ENCODE measurements at regions not wholly inside any gene's neighbourhood (a gene's known extent, or its start where the extent isn't known, plus 50 kb on each side); places are given as distances from the start of the nearest gene placed in this dataset.

DNA sequence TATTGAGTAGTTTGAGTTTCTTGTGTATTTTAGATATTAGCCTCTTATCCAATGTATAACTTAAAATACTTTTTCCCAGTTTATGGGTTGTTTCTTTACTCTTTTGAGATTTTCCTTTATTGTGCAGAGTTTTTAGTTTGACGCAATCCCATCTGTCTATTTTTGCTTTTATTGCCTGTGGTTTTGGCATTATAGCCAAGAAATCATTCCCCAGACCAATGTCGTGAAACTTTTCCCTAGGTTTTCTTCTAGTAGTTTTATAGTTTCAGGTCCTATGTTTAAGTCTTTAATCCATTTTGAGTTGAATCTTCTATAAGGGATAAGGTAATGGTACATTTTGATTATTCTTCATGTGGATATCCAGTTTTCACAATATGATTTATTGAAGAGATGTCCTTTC is 87.6 kb downstream of the LEPR start:
- Histone ChIP-seq H3K27ac (no peak overlapping the region), H3K9me3 (no peaks in the 10 kb centered on the region), H3K27me3 (no peaks in the 10 kb centered on the region), H3K4me1 (no peaks in the 10 kb centered on the region), H3K36me3 (no peaks in the 10 kb centered on the region), H3K4me3 (no peak overlapping the region)
- intact Hi-C loops (cut with DNase I) = no loop called here
- DNase-seq (no peak), ATAC-seq (no peak)
- TF ChIP-seq, protein P1, sequence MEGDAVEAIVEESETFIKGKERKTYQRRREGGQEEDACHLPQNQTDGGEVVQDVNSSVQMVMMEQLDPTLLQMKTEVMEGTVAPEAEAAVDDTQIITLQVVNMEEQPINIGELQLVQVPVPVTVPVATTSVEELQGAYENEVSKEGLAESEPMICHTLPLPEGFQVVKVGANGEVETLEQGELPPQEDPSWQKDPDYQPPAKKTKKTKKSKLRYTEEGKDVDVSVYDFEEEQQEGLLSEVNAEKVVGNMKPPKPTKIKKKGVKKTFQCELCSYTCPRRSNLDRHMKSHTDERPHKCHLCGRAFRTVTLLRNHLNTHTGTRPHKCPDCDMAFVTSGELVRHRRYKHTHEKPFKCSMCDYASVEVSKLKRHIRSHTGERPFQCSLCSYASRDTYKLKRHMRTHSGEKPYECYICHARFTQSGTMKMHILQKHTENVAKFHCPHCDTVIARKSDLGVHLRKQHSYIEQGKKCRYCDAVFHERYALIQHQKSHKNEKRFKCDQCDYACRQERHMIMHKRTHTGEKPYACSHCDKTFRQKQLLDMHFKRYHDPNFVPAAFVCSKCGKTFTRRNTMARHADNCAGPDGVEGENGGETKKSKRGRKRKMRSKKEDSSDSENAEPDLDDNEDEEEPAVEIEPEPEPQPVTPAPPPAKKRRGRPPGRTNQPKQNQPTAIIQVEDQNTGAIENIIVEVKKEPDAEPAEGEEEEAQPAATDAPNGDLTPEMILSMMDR (IDR thresholded peaks at IDR 0.05) = no peak

DNA sequence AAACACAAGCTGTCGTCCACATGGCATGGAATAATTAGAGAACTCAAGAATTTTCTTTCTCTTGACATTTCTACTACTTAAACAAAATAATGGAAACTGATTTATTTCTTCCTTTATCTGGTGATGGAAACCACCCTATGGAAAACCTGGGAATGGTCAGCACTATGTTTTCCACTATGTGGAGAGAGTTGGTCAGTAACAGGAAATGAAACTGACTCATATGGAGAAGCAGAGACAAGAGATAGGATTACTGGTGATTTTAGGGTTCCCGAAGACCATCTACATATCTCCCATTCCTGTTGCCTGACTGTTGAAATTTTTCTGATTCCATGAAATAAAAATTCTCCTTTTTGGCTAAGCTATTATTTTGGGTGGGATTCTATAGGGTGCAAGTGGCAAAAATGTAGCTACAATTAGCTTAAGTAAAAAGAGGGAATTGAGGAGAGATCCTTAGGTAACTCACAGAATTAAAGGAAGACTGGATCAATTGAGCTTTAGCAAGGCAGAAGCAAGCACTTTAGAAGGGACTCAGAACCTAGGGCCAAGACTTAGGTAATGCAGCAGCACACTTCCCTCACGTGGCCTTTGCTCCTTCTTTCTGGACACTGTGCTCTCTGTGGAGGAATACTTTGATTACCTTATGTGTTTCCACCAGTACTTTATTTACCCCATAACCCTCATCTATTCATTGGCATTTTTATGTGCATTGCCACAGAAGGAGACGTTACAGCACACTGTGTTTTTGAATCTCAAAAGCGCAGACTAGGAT is 89.6 kb downstream of the LEPR start:
- DNase-seq (no peak), ATAC-seq (no peak)
- Histone ChIP-seq H3K4me1 (no peaks in the 10 kb centered on the region), H3K9me3 (no peaks in the 10 kb centered on the region), H3K27me3 (no peaks in the 10 kb centered on the region), H3K36me3 (no peaks in the 10 kb centered on the region), H3K27ac (no peak overlapping the region), H3K4me3 (no peak overlapping the region)
- TF ChIP-seq, protein P1 (IDR thresholded peaks at IDR 0.05) = no peak
- intact Hi-C loops (cut with DNase I) = no loop called here

DNA sequence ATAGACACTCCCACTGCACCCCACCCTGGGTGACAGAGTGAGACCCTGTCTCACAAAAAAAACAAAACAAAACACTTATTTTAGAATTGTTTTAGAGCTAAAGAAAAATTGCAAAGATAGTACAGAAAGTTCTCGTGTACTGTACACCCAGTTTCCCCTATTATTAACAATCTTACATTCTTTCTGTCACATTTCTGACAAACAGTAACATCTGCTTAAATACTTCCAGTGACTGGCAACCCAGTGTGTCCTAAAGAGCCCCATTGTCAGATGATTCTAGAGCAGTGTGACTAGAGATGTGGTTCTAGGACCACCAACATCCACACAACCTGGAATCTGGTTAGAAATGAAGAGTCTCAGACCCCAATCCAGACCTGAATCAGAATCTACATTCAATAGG is 90.5 kb downstream of the LEPR start:
- Histone ChIP-seq H3K4me3 (no peak overlapping the region), H3K27me3 (no peaks in the 10 kb centered on the region), H3K4me1 (no peaks in the 10 kb centered on the region), H3K36me3 (no peaks in the 10 kb centered on the region), H3K27ac (no peak overlapping the region), H3K9me3 (no peaks in the 10 kb centered on the region)
- TF ChIP-seq, protein P1 (IDR thresholded peaks at IDR 0.05) = no peak
- DNase-seq (no peak), ATAC-seq (no peak)
- intact Hi-C loops (cut with DNase I) = no loop called here

DNA sequence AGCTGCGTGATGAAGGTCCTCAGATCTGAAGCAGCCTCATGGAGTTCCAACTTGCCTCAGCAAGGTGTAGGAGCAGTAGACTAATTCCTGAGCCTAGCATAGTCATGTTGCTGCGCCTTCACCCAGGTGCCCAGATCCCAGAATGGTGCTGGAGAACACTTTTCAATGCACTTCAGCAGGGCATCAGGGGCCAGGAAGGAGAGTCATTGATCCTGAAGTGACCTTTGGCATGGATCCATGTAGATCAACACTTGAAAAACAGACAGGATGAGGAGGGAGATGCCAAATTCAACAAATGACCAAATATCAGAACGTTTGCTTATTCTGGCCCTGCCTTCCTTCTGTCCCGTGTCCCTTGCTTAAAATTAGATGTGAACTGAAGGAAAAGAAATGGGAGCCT is 91.9 kb downstream of the LEPR start:
- TF ChIP-seq, protein P1 (IDR thresholded peaks at IDR 0.05) = no peak
- H3K4me3 ChIP-seq = no peak overlapping the region
- no peaks in the 10 kb centered on the region for H3K4me1 ChIP-seq
- no peaks in the 10 kb centered on the region for H3K36me3 ChIP-seq
- intact Hi-C loops (cut with DNase I) = no loop called here
- H3K27me3 ChIP-seq = no peaks in the 10 kb centered on the region
- ATAC-seq = no peak
- H3K27ac ChIP-seq = no peak overlapping the region
- H3K9me3 ChIP-seq = no peaks in the 10 kb centered on the region
- no peak for DNase-seq

DNA sequence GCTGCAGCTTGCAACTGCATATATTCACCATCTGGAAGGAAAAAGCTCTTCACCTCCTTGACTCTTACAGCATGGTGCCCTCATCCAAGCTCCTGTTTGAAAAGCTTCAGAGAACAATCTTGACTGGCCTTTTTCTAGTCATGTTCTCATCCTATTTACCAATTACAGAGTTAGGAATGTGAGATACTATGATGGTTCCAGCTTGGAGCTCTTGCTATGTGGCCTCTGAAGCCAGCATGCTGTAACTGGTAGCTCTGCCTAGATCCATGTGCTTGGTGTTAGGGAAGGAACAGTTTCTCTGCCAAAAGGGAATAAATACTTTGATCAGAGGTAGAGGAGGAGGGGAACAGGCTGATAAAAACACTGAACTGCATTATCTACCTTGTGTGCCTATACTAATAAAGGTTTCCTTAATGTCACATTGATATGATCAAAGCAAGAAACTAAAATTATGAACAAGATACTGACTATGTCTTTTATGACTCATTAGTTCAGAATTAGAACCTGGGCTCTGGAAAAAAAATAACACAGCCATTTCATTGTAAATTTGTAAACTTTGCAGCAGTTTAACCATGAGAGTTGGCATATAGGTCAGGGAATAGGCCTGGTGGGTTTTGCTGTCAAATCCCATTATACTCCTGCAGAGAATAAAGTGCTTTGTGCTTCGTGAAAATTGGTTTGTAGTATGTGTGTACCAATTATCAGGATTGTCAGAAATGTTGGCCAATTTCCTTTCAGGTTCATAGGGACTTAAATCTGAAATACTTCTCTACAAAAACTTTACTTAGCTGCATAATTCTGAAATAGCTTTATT is 92.7 kb downstream of the LEPR start:
- H3K9me3 ChIP-seq = no peaks in the 10 kb centered on the region
- H3K4me1 ChIP-seq = no peaks in the 10 kb centered on the region
- H3K27ac ChIP-seq = no peak overlapping the region
- no peaks in the 10 kb centered on the region for H3K36me3 ChIP-seq
- TF ChIP-seq, protein P1 (IDR thresholded peaks at IDR 0.05) = no peak
- DNase-seq (no peak), ATAC-seq (no peak)
- no peak overlapping the region for H3K4me3 ChIP-seq
- no peaks in the 10 kb centered on the region for H3K27me3 ChIP-seq
- intact Hi-C loops (cut with DNase I) = no loop called here

Measured in upper lobe of right lung (tissue), 1 donor.